Sciatic nerve (tissue), 2 donors: ENCODE measurements at regions not wholly inside any gene's neighbourhood (a gene's known extent, or its start where the extent isn't known, plus 50 kb on each side); places are given as distances from the start of the nearest gene placed in this dataset.
"Not testable (repeated sequence)": the region's sequence is repeated elsewhere in the genome, so short reads cannot be mapped to it uniquely, and the experiment has no call there.

ENCODE experiments used
- ATAC-seq: fragments of 200-7000 bp; cut with Tn5 transposase; one replicate; pipeline ENCODE4 v1.9.1; 2020; ENCODE audit warnings: mild to moderate bottlenecking, moderate library complexity
- DNase-seq: peaks from one replicate; pipeline ENCODE4 v3.0.0-alpha.2; 2020; ENCODE audit warnings: low spot score
- intact Hi-C: fragments of 100-400 bp; cut with DNase I; formaldehyde crosslinking; loops from one replicate; pipeline ENCODE4 v1.14.2; 2022
- donor health status: DM: no; HTN: no; CAD: no.
- donor health status: DM: no; HTN: no; CAD: no.

DNA sequence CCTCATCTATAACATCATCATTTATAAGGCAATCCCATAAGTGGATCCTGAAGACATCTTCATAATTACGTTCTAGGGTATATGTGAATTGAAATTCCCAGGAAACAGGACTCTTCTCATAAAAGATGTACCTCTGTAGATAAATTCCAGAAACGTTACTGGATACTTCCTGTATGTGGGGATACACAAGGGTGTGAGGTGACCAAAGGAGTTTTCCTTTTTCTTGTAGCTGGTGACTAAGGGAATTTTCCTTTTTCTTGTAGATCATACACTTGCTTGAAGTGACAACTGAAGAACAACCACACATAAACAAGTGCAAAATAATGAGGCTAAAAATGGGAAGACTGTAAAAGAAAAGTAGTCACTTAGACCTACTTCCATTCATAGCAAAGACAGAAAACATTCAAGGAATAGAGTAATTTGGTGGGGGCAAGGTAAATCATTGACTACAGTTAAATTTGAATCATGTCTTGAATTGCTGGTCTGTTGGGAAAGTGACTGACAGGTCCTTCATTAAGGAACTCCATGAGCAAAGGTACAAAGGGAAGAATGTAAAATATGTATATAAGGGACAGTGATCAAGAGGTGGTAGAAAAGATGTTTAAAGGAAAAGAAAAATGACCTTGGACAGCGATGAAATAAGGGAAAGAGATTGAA, 53.2 kb upstream of the UBE2E3 start:
- intact Hi-C loops: no loop called here
- ATAC-seq: no peak
- DNase-seq: no peak

DNA sequence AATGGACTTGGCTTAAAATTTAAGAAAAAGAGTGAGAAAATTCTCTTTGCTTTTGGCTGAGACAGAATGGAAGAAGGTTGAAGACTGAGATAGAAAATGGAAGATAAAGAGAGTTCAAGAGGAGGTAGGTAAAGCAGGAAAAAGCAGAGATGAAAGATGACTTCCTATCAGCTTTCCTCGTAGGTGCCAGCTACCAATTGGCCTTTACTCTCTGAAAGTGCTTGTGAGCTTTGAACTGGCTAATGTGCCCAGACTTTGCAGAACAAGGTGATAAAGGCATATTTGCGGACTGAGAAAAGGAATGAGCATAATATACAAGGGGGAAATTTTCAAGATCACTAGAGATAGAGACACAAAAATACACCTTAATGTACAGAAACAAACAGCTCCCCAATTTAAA, 54.7 kb upstream of the UBE2E3 start:
- DNase-seq (no peak), ATAC-seq (no peak)
- intact Hi-C loops: no loop called here

DNA sequence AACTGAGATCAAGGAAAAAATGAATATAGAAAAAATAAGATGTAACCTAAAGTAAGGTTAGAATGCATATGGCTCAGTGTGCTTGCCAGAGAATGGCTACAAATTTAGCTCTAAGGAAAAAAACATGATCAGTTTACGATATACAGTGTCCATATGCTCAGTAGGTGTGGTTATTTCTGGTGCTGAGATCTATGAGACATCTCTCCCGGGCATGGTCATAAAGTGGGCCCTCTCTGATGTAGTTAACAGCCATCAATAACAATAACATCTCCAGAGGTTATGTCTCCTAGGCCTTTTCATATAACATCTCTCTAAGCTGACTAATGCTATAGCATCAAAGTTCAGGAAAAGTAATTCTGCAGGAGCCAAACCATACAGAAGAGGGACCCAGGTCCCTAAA, 56.3 kb upstream of the UBE2E3 start:
- intact Hi-C loops: no loop called here
- ATAC-seq: no peak

DNA sequence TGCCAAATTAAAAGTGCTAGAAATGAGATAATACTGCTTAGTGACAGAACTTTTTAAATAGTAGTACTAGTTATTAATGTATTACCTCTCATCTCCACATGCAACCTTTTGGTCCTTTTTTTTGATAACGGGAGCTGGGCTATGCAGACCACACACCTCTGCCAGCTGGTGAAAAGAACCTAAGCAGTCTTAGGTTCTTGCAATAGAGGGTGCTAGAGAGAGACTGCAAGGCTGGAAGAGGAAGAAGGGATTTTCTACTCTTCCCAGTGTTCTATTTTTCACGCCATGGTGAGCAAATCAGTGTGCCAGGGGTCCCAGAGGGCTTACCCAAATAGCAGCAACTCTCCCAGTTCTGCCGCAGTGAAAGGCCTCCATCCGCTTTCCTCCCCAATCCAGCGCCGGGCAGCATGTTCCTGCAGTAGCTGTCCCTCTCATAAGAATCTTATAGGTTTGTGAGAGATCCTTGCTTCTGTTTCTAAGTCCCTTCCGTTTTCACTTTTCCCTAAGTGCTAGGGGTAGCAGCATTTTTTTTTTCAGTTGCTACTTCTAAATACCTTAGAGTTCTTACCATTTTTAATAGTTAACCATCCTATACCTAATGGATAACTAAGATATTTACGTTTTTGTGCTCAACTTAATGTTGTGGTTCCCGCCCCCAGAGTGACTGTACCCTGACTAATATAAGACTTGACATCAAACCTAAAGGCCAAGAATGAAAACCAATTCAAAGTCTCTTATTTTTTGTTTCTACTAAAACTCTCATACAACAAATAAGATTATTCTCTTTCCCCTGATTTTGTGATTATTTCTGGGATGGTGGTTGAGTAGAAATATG, 69.4 kb upstream of the UBE2E3 start:
- ATAC-seq (no peak), DNase-seq (no peak)
- intact Hi-C loops: no loop called here

More for the DNA sequence above, 56.3 kb upstream of the UBE2E3 start:
- DNase-seq: no peak

DNA sequence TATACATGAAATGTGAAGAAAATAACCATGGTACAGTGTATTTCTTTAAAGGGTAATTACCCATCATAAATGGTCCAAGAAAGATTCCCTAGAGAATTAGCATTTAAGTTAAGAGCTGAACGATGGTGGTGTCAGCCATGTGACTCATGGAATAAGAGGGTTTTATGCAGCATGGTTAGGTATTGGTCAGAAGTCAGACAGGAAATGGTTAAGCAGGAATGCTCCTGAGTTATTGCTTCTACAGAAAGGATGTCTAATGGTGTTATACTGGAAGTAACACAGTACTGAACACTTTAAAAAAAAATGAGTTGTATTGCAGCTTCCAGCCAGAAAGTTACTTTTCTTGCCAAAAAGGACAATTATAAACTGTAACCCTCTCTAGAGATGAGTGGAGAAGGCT, 72.7 kb upstream of the UBE2E3 start:
- DNase-seq (no peak), ATAC-seq (no peak)
- intact Hi-C loops: no loop called here

DNA sequence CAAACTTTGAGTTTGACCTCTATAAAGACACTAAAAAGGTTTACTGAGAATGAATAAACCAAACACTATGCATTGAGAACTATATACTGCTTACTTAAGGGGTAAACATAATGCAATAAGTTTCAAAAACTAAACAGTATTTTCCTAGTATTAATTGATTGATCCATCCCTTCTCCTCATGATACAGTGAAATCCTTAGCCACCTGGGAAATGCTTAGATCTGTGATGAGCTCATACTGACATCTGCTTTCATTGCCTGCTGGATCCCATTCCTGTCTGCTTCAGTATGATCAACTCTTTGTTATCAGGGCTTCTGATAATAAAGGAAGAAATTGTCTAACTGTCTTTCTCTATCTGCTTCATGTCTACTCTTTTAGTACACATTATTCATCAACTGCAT, 74.9 kb upstream of the UBE2E3 start:
- ATAC-seq (no peak), DNase-seq (no peak)
- intact Hi-C loops: no loop called here

DNA sequence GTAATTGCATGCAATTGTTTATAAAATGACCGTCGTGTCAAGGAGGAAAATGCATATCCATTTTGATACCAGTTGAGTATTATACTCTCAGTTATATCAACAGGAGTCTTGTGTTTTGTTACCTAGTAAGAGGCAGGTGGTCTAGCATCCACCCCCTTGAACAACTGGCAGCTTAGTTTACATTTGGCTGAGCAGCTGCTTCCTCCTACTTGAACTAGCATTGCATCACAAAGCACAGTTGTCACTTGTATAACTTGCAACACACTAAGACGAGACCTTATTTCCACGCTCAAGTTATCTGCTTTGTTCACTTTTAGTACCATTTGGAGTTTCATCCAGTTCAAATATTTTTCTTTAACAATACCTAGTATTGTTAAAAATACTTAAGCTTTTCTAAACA, 75.4 kb upstream of the UBE2E3 start:
- ATAC-seq (no peak), DNase-seq (no peak)
- intact Hi-C loops: no loop called here

DNA sequence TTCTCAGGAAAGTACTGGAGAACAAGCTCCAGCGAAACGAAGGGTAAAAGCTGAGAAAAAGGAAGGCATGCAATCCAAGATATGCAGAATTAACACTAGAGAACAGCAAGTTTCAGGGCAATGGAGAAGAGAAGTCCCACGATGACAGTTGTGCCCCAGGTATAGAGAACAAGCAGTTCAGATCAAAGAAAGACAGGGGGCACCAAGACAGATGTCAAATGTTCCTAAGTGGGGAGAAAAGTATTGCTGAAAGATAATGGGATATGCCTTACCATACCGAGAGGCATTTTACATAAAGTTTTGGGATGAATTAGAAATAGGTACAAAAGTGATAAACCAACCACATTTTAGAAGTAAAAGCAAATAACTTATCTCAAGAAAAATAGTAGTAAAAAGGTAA, 79.1 kb upstream of the UBE2E3 start:
- DNase-seq (no peak), ATAC-seq (no peak)
- intact Hi-C loops: no loop called here

DNA sequence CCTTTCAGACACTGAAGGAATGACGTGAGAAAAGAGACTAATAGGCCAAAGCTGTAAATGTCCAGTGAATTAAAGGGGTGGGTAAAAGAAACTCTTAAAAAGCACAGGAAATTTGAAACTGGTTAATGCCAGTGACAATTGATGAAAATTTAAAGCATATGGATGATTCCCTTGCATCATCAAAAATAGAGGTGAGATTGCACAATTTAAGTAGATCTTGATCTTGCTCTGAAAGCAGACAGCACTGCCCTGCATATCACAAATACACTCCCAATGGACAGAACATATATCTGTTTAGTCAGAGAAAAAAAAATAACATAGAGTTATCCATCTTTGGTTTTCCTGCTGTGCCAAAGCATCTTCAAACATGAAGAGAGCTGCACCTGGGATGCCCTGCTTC, 86.7 kb upstream of the UBE2E3 start:
- DNase-seq: no peak
- intact Hi-C loops: no loop called here
- no peak for ATAC-seq

DNA sequence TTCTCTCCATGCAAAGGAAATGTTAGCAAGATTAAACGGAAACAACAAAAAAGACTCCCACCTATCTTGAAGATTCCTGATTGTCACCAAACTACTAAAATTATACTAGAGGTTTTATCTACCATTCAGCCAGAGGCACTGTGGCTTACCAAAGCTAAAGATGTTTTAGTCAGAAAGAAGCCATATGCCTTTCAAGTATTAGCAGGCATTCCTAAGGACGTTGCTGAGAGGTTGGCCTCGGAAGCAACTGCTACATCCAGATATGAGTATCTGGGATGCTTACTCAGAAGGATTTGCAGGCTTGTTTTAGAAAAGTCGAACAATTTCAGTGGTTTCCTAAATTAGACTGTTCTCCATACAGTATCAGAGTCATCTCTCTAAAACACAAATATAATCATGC, 88.3 kb upstream of the UBE2E3 start:
- DNase-seq: no peak
- intact Hi-C loops: no loop called here

DNA sequence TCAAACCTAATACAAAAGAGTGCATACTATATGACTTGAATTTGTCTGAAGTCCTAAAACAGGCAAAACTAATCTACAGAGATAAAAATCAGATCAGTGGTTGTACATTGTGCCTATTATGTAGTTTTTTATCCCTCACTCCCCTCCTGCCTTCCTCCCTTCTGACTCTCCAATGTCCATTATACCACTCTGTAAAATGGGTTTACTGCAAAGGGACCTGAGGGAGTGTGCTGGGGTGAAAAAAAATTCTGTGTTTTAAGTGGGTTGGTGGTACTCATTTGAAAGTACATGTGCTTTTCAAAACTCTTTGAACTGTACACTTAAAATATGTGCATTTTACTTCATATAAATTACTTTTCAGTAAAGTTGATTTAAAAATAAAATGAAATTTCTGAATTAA, 89.0 kb upstream of the UBE2E3 start:
- DNase-seq (no peak), ATAC-seq (no peak)
- intact Hi-C loops: no loop called here

More for the DNA sequence above, 88.3 kb upstream of the UBE2E3 start:
- ATAC-seq: no peak

DNA sequence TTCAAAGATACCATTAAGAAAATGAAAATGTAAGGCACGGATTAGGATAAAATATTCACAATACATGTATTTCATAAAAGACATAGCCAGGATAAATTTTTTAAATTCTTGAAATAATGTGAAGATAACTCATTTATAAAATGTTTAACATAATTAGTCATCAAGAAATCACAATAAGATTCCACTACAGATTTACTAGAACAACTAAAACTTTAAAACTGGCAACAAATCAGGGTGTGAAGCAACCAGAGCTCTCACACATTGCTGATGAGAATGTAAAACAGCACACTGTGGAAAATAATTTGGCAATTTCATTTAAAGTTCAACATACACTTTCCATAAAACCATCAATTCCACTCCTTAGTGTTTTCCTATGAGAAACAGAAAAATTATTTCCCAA, 89.6 kb upstream of the UBE2E3 start:
- intact Hi-C loops: no loop called here
- DNase-seq: no peak
- no peak for ATAC-seq

DNA sequence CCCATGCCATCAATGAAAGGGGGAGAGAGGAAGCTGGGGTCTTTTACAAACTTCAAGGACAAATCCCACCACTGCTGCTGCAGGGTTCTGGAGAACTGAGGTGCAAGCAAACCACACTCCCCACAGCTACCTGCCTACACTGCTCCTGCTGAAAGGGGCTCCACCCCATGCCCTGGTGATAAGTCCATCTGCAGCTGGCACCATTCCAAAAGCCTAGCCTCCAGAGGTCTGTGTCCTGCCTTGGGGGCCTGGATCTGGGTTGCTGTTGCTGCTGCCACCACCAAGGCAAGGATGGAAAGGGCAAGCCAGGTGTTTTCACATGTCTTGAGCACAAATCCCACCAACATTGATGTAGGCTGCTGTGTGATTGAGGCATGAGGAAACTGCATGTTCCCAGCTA, 97.4 kb upstream of the UBE2E3 start:
- no peak for DNase-seq
- intact Hi-C loops: no loop called here

DNA sequence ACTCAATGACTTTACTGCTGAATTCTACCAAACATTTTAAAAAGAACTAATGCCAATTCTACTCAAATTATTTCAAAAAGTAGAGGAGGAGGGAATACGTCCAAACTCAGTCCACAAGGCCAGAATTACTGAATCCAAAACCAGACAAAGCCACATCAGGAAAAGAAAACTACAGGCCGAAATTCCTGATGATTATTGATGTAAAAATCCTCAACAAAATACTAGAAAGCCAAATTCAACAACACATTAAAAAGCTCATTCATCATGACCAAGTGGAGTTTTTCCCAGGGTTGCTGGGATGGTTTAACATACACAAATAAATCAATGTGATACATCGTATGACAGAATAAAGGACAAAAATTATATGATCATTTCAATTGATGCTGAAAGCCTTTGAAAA, 103.9 kb upstream of the UBE2E3 start:
- no peak for DNase-seq
- no peak for ATAC-seq

More for the DNA sequence above, 97.4 kb upstream of the UBE2E3 start:
- ATAC-seq: no peak

DNA sequence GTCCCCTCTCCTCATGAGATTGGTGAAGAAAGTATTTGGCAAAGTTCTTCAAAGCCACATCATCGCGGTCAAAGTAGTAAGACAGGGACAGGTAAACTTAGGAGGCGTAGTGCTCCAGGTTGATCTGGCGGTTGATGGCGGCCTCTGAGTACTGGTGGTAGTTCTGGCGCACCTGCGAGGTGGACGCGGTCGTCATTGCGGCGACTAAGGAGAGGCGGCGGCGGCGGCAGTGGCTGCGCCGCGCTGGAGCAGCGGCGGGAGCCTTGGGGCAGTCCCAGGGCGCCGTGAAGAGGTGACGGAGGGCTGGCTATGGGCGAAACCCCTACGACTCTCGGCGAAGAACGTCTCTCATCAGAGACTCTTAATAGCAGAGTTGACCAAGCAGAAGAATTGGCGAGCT, 107.2 kb upstream of the UBE2E3 start:
- intact Hi-C loops: no loop called here
- no peak for DNase-seq
- no peak for ATAC-seq

More for the DNA sequence above, 103.9 kb upstream of the UBE2E3 start:
- intact Hi-C loops: no loop called here

DNA sequence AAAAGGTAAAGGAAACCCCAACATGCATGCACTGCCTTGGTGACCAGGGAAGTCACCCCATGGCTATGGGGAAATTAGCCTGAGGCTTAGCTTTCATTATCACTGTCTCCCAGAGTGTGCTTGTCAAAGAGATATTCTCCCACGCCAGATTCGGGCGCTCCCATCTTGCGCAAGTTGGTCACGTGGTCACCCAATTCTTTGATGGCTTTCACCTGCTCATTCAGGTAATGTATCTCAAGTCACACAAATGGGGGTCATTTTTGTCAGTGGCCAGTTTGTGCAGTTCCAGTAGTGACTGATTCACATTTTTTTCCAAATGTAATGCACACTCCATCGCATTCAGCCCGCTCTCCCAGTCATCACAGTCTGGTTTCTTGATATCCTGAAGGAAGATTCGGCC, 107.6 kb upstream of the UBE2E3 start:
- ATAC-seq, DNase-seq, intact Hi-C loops: not testable (repeated sequence)

DNA sequence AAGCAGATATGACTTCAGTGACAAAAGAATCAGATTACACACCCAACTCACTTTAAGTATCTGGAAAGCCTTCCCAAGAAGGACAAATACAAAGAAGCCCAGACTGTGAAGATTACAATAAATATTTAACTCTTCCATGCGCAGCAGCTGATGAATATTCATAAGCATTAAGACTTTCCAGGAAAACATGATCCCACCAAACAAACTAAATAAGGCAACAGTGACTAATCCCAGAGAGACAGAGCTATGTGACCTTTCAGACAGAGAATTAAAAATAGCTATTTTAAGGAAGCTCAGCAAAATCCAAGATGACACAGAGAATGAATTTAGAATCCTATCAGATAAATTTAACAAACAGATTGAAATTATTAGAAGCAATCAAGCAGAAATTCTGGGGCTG, 108.2 kb upstream of the UBE2E3 start:
- ATAC-seq: no peak
- DNase-seq: no peak
- intact Hi-C loops: no loop called here

DNA sequence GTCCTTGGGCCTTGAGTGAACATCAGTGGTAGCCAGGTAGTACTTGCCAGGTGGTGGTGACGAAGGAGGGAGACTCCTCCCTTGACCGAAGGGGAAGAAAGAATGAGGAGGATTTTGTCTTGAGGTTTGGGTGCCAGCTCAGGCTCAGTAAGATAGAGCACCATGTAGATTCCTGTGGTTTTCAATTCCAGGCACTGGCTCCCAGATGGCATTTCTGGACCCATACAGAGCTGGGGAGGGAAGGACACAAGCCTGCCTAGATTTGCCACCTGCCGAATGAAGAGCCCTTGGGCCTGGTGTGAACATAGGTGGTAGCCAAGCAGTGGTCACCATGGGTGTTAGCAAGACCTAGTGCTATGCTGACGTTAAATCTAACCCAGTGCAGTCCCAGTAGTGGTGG, 108.8 kb upstream of the UBE2E3 start:
- ATAC-seq: no peak
- DNase-seq: no peak
- intact Hi-C loops: no loop called here

DNA sequence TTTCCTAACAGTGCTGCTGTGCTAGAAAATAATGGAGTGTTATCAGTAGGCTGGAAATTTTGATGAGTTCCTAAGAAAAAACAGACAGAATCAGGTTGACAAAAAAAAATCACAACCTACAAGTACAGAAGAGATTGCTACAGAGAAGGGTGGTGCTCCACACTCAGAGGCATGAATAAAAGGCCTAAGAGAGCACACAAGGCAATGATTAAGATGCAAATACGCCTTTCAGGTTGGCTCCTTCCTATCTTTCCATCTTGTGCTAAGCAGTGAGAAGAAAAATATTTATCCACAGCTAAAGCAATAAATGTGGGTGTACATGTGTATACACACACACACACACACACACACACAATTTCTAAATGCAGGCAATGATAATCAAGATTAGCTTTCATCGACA, 130.6 kb upstream of the UBE2E3 start:
- no peak for ATAC-seq
- intact Hi-C loops: no loop called here
- DNase-seq: no peak

DNA sequence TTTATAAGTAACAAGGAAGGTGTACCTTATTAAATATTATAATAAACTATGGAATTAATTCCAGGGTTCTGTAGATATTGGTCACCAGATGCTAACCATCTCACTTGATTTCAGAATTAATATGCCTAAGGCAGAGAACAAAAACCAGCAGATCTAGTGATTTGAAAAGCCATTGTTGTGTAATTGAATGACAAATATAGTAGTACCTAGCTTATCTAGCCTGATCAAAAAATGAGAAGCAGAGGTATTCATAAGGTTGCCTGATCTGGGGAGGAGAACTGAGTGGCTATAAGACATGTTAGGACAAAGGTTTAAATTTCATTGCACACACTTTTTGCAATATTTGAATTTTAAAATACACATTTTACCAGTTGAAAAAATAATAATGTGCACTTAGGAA, 132.0 kb upstream of the UBE2E3 start:
- ATAC-seq (no peak), DNase-seq (no peak)
- intact Hi-C loops: no loop called here
